ENCODE measurements at regions not wholly inside any gene's neighbourhood (a gene's known extent, or its start where the extent isn't known, plus 50 kb on each side); places are given as distances from the start of the nearest gene placed in this dataset.

DNA sequence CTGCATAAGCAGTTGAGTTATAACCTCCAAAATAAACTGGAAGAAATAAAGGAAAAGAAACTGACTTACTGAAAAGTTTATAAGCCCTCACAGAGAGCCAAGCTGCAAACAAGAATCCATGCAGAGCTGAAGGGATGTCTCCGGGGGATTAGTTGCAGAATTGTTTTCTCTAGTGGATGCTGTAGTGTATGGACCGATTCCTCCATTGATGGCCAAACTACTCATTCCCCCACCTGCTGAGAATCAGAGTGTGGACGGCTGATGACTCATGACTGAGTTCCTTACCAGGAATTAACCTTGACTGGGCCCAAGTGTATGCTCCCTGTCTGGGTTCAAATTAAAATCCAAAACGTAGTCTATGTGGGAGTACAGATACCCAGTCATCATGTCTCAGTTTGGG, 93.9 kb upstream of the CDH8 start:
- no peak for DNase-seq (ENCODE audit: low read depth)

GRCh38 chr16:62105244-62105643, 69.0 kb upstream of the CDH8 start:
- no peak for DNase-seq (ENCODE audit: low read depth)

GRCh38 chr16:62102588-62102987, 66.3 kb upstream of the CDH8 start:
- no peak for DNase-seq (ENCODE audit: low read depth)

- no peak for DNase-seq (ENCODE audit: low read depth)
Observed at GRCh38 chr16:62100651-62101050, 64.4 kb upstream of the CDH8 start.

DNA sequence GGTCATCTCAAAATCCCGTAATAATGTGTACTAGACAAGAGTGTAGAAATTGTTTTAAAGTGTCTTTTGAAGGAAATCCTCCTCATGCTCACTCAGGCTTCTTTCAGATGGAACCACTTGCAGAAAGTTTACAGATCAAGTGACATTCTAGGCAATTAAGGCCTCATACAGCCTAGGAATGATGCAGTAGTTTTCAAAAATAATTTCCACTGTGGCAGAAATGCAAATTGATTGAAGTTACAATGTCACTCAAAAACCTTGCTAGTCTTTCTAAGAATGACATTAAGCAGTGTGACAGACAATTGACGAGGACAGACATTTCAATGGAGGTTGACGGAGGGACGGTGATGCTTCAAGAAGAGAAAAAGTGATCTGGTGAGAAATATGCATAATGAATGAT, 53.5 kb upstream of the CDH8 start:
- DNase-seq (ENCODE audit: low read depth), result no peak

DNA sequence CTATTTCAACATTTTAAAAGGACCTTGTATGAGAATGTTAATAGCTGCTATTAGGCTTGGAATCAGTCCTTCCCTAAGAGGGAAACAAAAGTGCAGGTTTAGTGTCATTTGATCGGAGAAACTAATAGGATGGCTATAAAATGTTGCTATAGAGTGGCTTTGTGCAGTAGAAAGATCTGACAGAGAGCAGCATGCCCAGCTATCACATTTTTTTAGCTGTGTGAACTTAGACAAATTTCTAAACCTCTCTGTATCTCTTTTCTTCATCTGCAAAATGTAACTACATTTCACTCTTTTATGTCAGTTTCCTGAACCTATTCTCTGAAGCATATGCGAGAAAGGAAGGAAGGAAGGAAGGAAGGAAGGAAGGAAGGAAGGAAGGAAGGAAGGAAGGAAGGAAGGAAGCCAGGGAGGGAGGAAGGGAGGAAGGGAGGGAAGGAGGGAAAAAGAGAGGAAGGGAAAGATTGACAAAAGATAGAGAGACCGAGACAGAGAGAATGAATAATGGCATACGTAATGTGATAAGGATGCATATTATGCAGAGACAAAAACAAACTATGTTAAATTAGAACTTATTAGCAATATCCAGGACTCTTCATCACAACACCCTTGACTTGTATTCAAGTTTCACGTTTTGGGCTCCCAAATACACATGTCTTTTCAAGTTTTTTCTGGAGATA, 52.6 kb upstream of the CDH8 start:
- no peak for DNase-seq (ENCODE audit: low read depth)

Measured in RPMI7951 (cell line).